Skeletal muscle tissue (tissue), 3 donors: ENCODE measurements at regions not wholly inside any gene's neighbourhood (a gene's known extent, or its start where the extent isn't known, plus 50 kb on each side); places are given as distances from the start of the nearest gene placed in this dataset.

ENCODE experiments used
- H3K27ac ChIP-seq: one replicate; pipeline ENCODE4 v1.7.0; 2013; ENCODE audit warnings: mild to moderate bottlenecking, low read depth, low read length, inconsistent platforms
- H3K27me3 ChIP-seq, 3 donors: one replicate each; pipeline ENCODE4 v1.7.0; 2013; ENCODE audit warnings: low read length in 3 of 3; ENCODE audit not compliant: control insufficient read depth in 3 of 3, insufficient read depth in 3 of 3
- H3K36me3 ChIP-seq, 3 donors: one replicate each; pipeline ENCODE4 v1.7.0; 2013; ENCODE audit warnings: low read length in 3 of 3; ENCODE audit not compliant: control insufficient read depth in 3 of 3, insufficient read depth in 3 of 3
- H3K4me1 ChIP-seq, 3 donors: one replicate each; pipeline ENCODE4 v1.7.0; 2013; ENCODE audit warnings: low read length in 3 of 3, mild to moderate bottlenecking in 3 of 3; ENCODE audit not compliant: control insufficient read depth in 3 of 3, insufficient read depth in 3 of 3
- H3K4me3 ChIP-seq, 3 donors: one replicate each; pipeline ENCODE4 v1.7.0; 2013; ENCODE audit warnings: low read length in 3 of 3
- H3K9ac ChIP-seq, 3 donors: one replicate each; pipeline ENCODE4 v1.7.0; 2013; ENCODE audit warnings: low read length in 3 of 3, mild to moderate bottlenecking in 3 of 3, moderate library complexity in 2 of 3, low read depth in 1 of 3
- H3K9me3 ChIP-seq, 3 donors: one replicate each; pipeline ENCODE4 v1.7.0; 2013; ENCODE audit warnings: low read length in 3 of 3; ENCODE audit not compliant: control insufficient read depth in 3 of 3
- donor health status: Osteomylitis.

GRCh38 chr17:54793271-54793670 lies 107.4 kb upstream of the TOM1L1 start:
- no peaks in the 10 kb centered on the region for H3K27me3 ChIP-seq
- no peak overlapping the region for H3K4me3 ChIP-seq
- H3K9me3 ChIP-seq, result no peaks in the 10 kb centered on the region
- no peaks in the 10 kb centered on the region for H3K4me1 ChIP-seq
- no peak overlapping the region for H3K9ac ChIP-seq
- H3K36me3 ChIP-seq, result no peaks in the 10 kb centered on the region
- no peak overlapping the region for H3K27ac ChIP-seq

DNA sequence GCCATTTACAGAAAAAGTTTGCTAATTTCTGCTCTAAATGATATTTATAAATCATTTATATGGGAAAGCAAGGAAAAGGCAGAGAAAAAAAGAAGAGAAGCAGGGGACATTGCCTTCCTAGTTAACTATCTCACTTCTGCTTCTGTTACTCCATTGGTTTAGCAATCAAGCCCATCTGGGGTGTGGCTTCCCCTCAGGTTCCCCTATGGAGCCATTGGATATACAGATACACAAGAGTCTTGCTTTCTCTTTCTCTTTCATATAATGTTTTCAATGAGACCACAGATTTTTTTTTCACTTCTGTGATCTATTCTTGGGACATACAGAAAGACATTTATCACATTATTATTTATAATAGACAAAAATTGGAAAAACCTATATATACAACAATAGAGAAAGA lies 105.6 kb upstream of the TOM1L1 start:
- H3K27me3 ChIP-seq, result no peaks in the 10 kb centered on the region
- no peaks in the 10 kb centered on the region for H3K4me1 ChIP-seq
- no peaks in the 10 kb centered on the region for H3K9me3 ChIP-seq
- no peak overlapping the region for H3K27ac ChIP-seq
- no peaks in the 10 kb centered on the region for H3K36me3 ChIP-seq
- H3K9ac ChIP-seq, result no peak overlapping the region
- no peak overlapping the region for H3K4me3 ChIP-seq

DNA sequence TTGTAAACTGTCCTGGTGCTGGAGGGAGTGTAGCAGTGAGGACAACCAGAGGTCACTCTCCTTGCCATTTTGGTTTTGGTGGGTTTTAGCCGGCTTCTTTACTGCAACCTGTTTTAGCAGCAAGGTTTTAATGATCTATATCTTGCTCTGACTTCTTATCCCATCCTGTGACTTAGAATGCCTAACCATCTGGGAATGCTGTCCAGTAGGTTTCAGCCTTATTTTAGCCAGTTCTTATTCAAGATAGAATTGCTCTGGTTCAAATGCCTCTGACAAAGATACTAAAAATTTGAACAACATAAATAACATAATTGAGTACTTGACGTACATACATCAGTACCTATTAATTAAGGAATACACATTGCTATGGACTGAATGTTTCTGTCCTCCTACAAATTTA lies 93.3 kb upstream of the TOM1L1 start:
- H3K27me3 ChIP-seq, result no peaks in the 10 kb centered on the region
- H3K9me3 ChIP-seq, result no peaks in the 10 kb centered on the region
- no peak overlapping the region for H3K27ac ChIP-seq
- H3K9ac ChIP-seq, result no peak overlapping the region
- H3K36me3 ChIP-seq, result no peaks in the 10 kb centered on the region
- no peaks in the 10 kb centered on the region for H3K4me1 ChIP-seq
- no peak overlapping the region for H3K4me3 ChIP-seq

- no peaks in the 10 kb centered on the region for H3K4me1 ChIP-seq
- H3K9me3 ChIP-seq, result no peaks in the 10 kb centered on the region
- no peak overlapping the region for H3K4me3 ChIP-seq
- H3K36me3 ChIP-seq, result no peaks in the 10 kb centered on the region
- H3K27ac ChIP-seq, result no peak overlapping the region
- H3K9ac ChIP-seq, result no peak overlapping the region
- H3K27me3 ChIP-seq, result no peaks in the 10 kb centered on the region
These were observed 86.8 kb upstream of the TOM1L1 start for GRCh38 chr17:54813896-54814295.

- H3K27ac ChIP-seq, result no peak overlapping the region
- no peaks in the 10 kb centered on the region for H3K36me3 ChIP-seq
- no peaks in the 10 kb centered on the region for H3K9me3 ChIP-seq
- no peak overlapping the region for H3K4me3 ChIP-seq
- H3K9ac ChIP-seq, result no peak overlapping the region
- H3K4me1 ChIP-seq, result no peaks in the 10 kb centered on the region
- H3K27me3 ChIP-seq, result no peaks in the 10 kb centered on the region
These were observed 86.3 kb upstream of the TOM1L1 start for GRCh38 chr17:54814371-54814770.

GRCh38 chr17:54834086-54834485 lies 66.6 kb upstream of the TOM1L1 start:
- Histone ChIP-seq H3K9ac (no peak overlapping the region), H3K4me1 (no peaks in the 10 kb centered on the region), H3K9me3 (no peaks in the 10 kb centered on the region), H3K27me3 (no peaks in the 10 kb centered on the region), H3K36me3 (no peaks in the 10 kb centered on the region), H3K27ac (no peak overlapping the region), H3K4me3 (no peak overlapping the region)

- no peaks in the 10 kb centered on the region for H3K4me1 ChIP-seq
- no peak overlapping the region for H3K4me3 ChIP-seq
- H3K27me3 ChIP-seq, result no peaks in the 10 kb centered on the region
- H3K27ac ChIP-seq, result no peak overlapping the region
- H3K36me3 ChIP-seq, result no peaks in the 10 kb centered on the region
- H3K9ac ChIP-seq, result no peak overlapping the region
- H3K9me3 ChIP-seq, result no peaks in the 10 kb centered on the region
These were observed 65.6 kb upstream of the TOM1L1 start for GRCh38 chr17:54835015-54835414.

GRCh38 chr17:54836723-54837462 lies 63.8 kb upstream of the TOM1L1 start:
- H3K4me1 ChIP-seq, result no peaks in the 10 kb centered on the region
- H3K27ac ChIP-seq, result no peak overlapping the region
- no peak overlapping the region for H3K9ac ChIP-seq
- H3K36me3 ChIP-seq, result no peaks in the 10 kb centered on the region
- no peaks in the 10 kb centered on the region for H3K27me3 ChIP-seq
- no peaks in the 10 kb centered on the region for H3K9me3 ChIP-seq
- H3K4me3 ChIP-seq, result no peak overlapping the region

DNA sequence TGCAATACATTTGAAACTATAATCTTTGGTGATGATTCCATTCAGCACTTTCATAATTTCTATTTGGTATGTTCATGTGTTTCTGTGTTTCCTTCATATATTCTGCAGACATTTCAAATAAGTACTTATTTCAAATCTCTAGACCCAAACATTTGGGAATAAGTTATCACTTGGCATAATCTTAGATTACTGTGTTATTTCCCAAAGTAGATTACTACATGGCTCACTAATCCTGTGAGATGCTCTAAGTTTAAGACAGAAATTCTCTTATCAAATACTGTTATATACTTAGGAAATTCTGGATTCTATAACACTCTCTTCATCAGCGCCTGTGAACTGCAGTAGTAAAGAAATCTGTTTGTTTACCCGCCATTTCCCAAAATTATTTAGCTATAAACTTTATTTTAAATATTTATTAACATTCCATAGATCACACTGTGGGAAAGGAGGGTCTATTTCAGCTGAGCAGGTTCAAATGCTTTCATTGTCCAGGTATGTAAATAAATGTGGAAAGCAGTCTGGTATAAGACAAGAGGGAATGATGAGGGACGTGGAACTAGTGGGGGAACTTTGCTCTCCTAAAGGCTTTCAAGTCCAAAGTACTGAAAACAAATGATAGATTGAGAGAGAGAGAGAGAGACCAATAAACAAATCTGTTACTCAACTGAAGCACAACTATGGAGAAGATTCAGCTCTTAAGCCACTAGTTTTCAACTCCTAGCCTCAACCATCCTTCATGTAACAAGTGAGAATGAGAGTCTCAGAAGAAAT lies 61.8 kb upstream of the TOM1L1 start:
- H3K27me3 ChIP-seq, result no peaks in the 10 kb centered on the region
- no peak overlapping the region for H3K27ac ChIP-seq
- H3K4me1 ChIP-seq, result no peaks in the 10 kb centered on the region
- H3K36me3 ChIP-seq, result no peaks in the 10 kb centered on the region
- H3K9me3 ChIP-seq, result no peaks in the 10 kb centered on the region
- H3K9ac ChIP-seq, result no peak overlapping the region
- H3K4me3 ChIP-seq, result no peak overlapping the region

DNA sequence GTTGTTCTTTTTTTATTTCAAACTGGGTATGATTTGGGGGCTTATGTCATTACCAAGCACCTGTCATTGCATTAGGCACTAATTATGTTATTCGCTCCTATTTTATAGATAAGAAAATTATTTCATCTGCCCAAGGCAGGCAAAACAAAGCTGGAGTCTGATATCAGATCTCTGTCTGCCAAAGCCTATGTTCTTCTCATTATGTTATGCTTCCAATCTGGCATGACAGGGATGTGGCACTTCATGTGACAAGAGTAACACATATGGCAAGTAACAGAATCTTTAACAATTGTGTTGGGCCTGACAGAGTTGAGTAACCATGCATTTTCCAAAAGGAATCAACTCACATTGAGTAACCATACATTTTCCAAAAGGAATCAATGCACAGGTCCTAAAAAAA lies 61.2 kb upstream of the TOM1L1 start:
- no peak overlapping the region for H3K4me3 ChIP-seq
- H3K27ac ChIP-seq, result no peak overlapping the region
- no peaks in the 10 kb centered on the region for H3K27me3 ChIP-seq
- H3K9ac ChIP-seq, result no peak overlapping the region
- H3K4me1 ChIP-seq, result no peaks in the 10 kb centered on the region
- no peaks in the 10 kb centered on the region for H3K36me3 ChIP-seq
- no peaks in the 10 kb centered on the region for H3K9me3 ChIP-seq
